NT2/D1 (cell line): ENCODE measurements at regions not wholly inside any gene's neighbourhood (a gene's known extent, or its start where the extent isn't known, plus 50 kb on each side); places are given as distances from the start of the nearest gene placed in this dataset.

Experiments used
- YY1 ChIP-seq: IDR thresholded peaks from 2 replicates; pipeline ENCODE4 v1.6.1; 2011; ENCODE audit not compliant: insufficient read length, insufficient read depth
- ZNF274 ChIP-seq: IDR thresholded peaks from 2 replicates; pipeline ENCODE4 v1.6.1; 2011; ENCODE audit warnings: mild to moderate bottlenecking, low read depth, low read length

DNA sequence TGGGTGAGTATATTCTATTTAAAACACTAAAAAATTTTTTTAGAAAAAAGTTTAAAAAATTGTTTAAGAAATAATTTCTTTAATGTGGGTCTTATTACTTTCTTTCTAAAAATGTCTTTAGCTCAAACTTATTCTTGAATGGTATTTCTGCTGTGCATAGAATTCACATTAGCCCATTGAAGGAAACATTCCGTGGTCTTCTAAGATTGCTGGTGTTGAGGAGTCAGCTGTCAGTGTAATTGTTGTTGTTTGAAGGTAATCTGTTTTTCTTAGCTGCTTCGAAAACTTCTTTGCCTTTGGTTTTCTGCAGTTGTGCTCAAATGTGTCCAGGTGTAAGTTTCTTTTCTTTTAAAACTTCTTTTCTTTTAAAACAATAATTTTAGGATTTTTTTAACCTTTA, 85.4 kb upstream of the KLF12 start:
- TF ChIP-seq ZNF274 (no peak), YY1 (no peak)
